ENCODE measurements at regions not wholly inside any gene's neighbourhood (a gene's known extent, or its start where the extent isn't known, plus 50 kb on each side); places are given as distances from the start of the nearest gene placed in this dataset.

DNA sequence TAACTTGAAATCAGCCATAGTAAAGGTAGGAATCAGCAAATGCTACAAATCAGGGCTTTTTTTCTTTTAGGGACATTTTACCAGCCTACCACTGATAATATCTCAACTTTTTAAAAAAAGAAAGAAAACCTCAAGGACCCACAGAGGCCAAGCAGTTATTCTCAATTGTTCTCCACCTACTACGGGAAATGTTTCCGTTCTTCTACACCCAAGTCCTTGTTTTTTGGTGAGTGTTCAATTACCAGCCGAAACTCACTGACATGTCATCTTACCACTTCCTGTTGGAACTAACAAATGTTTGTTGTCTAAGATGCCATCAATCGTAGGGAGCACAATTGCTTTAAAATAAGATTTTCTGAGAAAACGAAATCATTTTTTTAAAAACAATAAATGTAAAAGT is 50.2 kb upstream of the CDK1 start:
- DNase-seq, result no peak

DNA sequence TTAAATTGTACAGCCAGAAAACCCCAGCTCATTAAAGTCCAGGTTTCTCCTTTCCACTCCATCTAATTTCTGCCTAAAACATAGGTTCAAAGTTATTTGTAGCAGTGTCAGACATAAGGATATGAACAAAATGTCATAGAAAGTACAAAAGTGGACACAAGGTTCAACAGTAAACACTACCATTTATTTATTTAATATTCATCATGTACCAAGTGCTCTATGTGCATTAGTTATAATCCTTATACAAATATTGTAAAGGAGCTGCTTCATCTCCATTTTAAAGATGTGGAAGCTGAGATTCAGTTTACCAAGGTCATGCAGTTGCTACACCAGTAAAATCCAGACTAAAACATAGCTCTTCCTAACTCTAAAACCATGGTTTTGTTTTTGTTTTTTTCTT is 52.0 kb upstream of the CDK1 start:
- no peak for DNase-seq

GRCh38 chr10:60722623-60723022 is 55.7 kb upstream of the CDK1 start:
- no peak for DNase-seq

GRCh38 chr10:60719721-60720120 is 58.6 kb upstream of the CDK1 start:
- no peak for DNase-seq

DNA sequence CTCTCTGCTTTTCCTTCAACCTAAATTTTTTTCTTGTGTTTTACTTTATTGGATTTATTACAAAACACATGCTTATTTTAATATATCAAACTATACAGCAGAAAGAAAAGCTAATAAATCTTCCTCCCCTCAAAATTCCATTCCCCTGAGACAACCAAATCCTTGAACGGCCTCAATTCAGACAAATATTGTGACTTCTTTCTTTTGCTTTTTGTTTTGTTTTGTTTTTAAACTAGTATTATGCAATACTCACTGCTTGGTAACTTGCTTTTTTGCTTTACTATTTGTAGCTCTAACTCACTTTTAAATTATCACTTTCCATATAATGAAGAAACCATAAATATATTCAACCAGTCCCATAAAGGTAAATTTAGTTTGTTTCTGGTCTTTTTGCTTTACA is 59.4 kb upstream of the CDK1 start:
- no peak for DNase-seq

DNA sequence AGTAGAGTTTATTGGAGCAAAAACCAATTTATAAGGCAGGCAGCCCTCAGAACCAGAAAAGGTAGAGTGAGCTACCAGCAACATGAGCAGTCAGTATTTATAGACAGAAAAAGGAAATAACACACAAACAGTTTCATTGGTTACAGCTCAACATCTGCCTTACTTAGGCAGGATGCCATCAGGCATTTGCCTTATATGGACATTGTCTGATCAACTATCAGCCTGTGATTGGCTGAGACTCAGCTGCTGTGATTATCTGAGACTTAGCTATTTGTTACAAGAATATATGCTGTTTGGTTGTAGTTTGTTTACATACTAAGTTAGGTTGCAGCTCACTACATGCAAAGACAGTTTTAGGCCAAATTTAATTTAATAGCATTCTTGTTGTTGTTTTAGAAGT is 60.4 kb upstream of the CDK1 start:
- DNase-seq, result no peak

DNA sequence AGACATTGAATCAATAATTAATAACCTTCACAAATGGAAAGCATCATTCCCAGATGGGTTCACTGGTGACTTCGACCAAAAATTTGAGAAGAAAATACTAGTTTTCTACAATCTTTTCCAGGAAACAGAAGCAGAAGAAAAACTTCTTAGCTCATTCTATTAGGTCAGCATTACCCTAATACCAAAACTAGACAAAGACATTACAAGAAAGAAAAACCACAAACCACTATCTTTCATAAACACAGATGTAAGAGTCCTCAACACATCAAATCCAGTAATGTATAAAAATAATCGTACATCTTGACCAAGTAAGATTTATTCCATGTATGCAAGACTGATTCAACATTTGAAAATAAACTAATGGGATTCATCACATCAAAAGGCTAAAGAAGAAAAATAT is 64.0 kb upstream of the CDK1 start:
- no peak for DNase-seq

DNA sequence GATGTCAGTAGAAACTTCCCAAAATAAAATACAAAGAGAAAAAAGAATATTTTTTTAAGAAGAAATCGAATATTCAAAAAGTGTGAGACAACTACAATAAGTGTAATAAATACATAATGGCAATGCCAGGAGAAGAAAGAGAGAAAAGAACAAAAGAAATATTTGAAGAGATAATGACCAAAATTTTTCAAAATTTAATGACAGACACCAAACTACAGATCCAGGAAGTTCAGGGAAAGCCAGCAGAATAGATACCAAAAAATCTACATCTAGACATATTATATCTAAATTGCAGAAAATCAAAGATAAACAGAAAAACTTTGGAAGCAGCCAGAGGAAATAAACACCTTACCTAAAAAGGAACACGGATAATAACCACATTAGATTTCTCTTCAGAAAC is 66.8 kb upstream of the CDK1 start:
- DNase-seq, result no peak

GRCh38 chr10:60710041-60710440 is 68.2 kb upstream of the CDK1 start:
- no peak for DNase-seq

DNA sequence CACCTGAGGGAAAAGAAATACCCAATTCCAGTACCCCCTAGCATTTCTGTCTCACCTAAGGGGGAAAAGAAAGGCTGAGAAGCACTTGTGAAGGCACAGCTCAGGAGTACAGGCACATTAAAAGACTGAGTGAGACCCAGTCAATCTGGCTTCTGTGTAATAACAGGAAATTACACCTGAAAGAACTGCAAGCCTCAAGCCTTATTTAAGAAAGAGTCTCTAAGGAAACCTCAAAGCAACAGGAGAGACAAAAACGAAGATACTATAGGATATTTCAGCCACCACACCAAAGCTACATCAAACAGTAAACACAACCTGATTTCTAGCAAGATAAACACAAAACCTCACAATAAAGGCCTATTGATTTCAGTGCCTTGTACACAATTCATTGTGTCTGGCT is 69.6 kb upstream of the CDK1 start:
- no peak for DNase-seq

DNA sequence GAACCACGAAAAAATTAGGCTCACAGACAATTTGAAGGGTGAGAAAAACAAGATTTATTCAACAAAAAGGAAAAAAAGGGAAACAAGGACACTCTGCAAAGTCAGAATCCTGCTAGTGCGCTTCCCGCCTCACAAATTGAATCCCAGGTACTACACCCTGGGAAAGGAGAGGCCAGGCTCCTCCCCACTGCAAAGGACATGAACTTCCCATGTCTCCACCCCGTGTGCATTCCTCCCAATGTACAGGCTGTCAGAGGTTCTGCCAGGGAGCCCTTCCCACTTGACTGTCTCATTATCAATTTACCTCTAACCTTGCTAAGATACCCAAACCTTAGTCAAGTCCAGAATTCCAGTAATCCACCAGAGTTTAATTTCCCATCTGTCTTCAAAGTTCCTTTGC is 70.4 kb upstream of the CDK1 start:
- no peak for DNase-seq

GRCh38 chr10:60706146-60706545 is 72.1 kb upstream of the CDK1 start:
- DNase-seq, result no peak

- DNase-seq, result no peak
These were observed 72.9 kb upstream of the CDK1 start for GRCh38 chr10:60705376-60705775.

DNA sequence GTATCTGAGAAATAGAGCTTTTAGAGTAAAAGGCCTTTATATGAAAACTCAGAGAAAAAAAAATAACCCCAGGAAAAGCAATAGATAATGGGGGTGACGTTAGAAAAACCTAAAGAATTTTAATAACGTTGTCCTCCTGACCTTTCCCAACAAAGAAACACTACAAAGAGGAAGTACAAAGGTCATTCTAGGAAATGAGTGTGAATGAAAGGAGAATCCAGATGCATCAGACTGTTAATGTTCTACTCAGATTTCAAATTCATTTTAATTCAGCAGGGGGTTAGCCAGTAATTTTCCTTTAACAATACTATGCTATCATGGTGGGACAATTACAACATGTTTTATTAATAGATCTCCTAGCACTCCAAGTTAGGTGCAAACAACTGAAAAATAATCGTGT is 73.8 kb upstream of the CDK1 start:
- no peak for DNase-seq

DNA sequence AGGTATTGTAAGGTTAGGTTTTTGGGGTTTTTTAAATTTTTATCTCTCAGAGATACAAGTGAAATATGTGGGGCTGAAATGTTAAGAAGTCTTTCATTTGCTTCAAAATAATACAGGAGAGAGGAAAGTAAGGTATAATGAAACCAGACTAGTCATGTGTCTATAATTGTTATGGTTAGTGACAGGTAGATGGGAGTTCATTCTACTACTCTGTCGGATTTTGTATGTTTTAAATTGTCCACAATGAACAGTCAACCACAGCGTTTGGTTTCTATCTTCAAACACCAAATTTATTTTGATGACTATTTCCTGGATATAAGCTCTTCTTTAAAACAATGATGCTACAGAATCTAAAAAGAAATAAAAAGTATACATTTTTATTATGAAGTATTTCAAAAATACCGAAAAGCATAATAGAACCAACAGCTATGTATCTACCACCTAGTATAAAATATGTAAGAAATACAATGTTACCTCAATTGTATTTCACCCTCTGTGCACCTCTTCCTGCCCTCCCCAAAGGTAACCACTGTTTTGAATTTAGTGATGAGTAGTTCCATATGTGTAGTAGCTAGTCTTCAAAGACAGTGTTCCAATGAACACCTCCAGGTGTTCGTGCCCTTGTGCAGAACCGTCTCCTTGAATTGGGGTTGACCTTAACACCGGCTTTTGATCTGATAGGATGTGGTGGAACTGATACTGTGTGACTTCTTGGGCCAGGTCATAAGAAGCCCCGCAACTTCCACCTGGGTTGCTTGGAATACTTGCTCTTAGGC is 74.8 kb upstream of the CDK1 start:
- no peak for DNase-seq

GRCh38 chr10:60687679-60688078 is 90.6 kb upstream of the CDK1 start:
- no peak for DNase-seq

- no peak for DNase-seq
These were observed 94.2 kb upstream of the CDK1 start for GRCh38 chr10:60684091-60684490.

- no peak for DNase-seq
These were observed 97.2 kb upstream of the CDK1 start for GRCh38 chr10:60681103-60681502.

GRCh38 chr10:60679388-60679990 is 98.8 kb upstream of the CDK1 start:
- no peak for DNase-seq

GRCh38 chr10:60678978-60679377 is 99.3 kb upstream of the CDK1 start:
- no peak for DNase-seq

DNA sequence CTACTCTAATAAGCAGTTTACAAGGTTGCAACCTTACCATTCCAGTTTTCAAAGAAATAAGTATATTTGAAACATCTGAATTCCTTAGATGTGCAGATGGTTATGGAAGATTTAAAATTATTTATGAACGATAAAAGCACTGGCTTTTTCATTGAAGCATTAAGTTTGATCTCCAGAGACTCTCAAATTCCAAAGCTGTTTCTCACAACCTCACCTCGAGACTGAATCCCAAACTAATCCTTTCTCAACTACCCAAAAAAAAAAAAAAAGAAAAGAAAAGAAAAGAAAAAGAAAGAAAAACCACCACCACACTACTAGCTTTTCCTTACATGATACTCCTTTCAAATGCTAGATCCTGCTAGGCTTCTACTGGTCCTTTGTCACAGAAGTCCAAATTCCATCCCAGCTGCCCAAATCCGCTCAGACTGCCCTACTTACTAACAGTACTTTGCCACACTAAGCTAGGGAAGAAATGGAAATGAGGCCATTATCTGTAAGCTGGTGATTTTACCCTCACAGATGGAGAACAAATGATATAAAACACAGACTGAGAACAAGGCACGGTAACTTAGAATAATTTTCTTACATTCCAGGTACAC is 100.6 kb upstream of the CDK1 start:
- no peak for DNase-seq

GRCh38 chr10:60675236-60675635 is 103.0 kb upstream of the CDK1 start:
- no peak for DNase-seq

- DNase-seq, result no peak
These were observed 108.8 kb upstream of the CDK1 start for GRCh38 chr10:60669501-60669900.

All from hypothalamus (tissue), 51 donors.